SK-N-MC (cell line): ENCODE measurements at regions not wholly inside any gene's neighbourhood (a gene's known extent, or its start where the extent isn't known, plus 50 kb on each side); places are given as distances from the start of the nearest gene placed in this dataset.

Experiments
- EZH2 ChIP-seq: fragments of 200-600 bp; sonication (generic); IDR thresholded peaks from one replicate; pipeline ENCODE4 v1.6.1; 2017; ENCODE audit warnings: antibody characterized with exemption
- POLR2AphosphoS5 ChIP-seq: IDR thresholded peaks from 2 replicates; pipeline ENCODE4 v1.6.1; 2012; ENCODE audit warnings: mild to moderate bottlenecking, low read depth, low read length, borderline replicate concordance

- TF ChIP-seq POLR2AphosphoS5 (peak; percentile 57; the same call in 1 of the 2 replicates), EZH2 (no peak)
These were observed 243.8 kb downstream of the TSN start for GRCh38 chr2:121999264-121999663.
